GM21528 (cell line): ENCODE measurements at regions not wholly inside any gene's neighbourhood (a gene's known extent, or its start where the extent isn't known, plus 50 kb on each side); places are given as distances from the start of the nearest gene placed in this dataset.
"Not testable (repeated sequence)": the region's sequence is repeated elsewhere in the genome, so short reads cannot be mapped to it uniquely, and the experiment has no call there.

Source experiments
- ATAC-seq: cut with Tn5 transposase; IDR thresholded peaks from one replicate; pipeline ENCODE4 v1.9.1; 2021; ENCODE audit warnings: mild to moderate bottlenecking, moderate library complexity; ENCODE audit not compliant: unreplicated experiment, low FRiP score

DNA sequence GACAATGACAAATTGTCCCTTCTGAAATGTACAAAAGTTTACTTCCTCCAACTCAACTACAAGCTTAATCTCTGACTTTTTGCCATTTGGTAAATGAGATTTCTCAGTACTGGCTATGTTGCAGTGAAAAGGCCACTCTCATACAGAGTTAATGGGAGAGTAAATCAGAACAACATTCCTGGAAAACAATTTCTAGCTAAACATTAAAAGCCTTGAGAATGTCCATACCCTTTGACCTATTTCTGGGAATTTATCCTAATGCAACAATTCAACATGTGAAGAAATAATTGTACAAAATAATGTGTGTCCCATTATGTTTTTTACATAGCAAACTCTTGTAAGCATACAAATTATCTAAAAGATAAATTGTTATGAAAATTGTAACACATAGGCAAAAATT, 56.3 kb upstream of the SPEF2 start:
- ATAC-seq = no peak

GRCh38 chr5:35557748-35558147, 59.9 kb upstream of the SPEF2 start:
- no peak for ATAC-seq

GRCh38 chr5:35557199-35557598, 60.5 kb upstream of the SPEF2 start:
- ATAC-seq = no peak

- no peak for ATAC-seq
These were observed 63.6 kb upstream of the SPEF2 start for GRCh38 chr5:35554016-35554415.

GRCh38 chr5:35545190-35545589, 72.5 kb upstream of the SPEF2 start:
- ATAC-seq = no peak

- no peak for ATAC-seq
These were observed 74.3 kb upstream of the SPEF2 start for GRCh38 chr5:35543408-35543807.

DNA sequence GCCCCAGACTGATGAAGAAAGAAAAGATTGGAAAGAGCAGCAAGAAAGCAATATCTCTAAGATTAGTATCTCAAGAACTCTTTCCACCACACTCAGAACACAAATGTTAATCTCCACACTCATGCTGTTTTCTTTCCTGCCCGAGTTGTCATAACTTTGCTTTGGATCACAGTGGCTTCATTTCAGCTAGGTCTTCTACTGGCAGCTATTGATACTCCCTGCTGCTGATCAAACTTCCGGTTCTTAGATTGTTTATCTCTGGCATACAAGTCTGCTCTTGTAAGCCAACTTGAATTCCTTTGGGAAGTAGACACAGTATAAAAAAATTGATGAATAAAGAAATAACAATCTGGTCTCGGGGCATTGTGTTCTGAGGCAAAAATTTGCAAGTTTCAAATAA, 77.7 kb upstream of the SPEF2 start:
- no peak for ATAC-seq

DNA sequence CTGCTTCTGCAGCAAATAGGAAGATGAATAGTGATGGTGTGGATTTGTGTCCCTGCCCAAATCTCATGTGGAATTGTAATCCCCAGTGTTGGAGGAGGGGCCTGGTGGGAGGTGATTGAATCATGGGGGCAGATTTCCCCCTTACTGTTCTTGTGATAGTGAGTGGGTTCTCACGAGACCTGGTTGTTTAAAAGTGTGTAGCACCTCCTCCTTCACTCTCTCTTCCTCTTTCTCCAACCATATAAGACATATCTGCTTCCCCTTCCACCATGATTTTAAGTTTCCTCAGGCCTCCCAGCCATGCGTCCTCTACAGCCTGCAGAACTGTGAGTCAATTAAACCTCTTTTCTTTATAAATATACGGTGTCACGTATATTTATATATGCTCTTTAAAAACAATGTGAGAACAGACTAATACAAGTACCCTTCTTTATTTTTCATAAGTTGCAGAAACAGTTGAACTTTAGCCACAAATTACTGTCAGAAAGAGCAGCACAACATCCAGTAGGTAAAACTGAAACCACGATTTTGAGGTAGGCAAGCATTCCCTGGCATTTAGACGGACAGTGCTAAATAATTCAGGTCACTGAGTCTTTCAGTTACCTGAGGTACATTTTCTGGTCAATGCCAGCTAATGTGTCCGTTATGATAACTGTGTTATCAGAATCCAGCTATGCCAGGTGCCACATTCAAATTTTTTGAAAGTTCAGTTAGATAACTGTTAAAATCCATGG, 79.3 kb upstream of the SPEF2 start:
- no peak for ATAC-seq

DNA sequence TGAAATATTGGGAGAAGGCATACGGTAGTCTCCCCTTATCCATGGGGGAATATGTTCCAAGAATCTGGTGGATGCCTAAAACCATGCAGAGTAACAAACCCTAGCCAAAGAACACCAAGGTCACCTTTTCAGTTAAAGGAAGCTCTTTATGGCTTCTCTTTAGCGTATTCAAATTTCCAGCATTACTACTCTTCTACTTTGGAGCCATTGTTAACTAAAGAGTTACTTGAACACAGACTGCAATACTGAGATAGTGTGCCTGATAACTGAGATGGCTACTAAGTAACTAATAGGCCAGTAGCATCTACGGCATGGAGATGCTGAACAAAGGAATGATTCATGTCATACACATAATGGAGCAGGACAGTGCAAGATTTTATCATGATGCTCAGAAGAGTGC, 84.5 kb upstream of the SPEF2 start:
- no peak for ATAC-seq

GRCh38 chr5:35531553-35531952, 86.1 kb upstream of the SPEF2 start:
- not testable (repeated sequence) for ATAC-seq

DNA sequence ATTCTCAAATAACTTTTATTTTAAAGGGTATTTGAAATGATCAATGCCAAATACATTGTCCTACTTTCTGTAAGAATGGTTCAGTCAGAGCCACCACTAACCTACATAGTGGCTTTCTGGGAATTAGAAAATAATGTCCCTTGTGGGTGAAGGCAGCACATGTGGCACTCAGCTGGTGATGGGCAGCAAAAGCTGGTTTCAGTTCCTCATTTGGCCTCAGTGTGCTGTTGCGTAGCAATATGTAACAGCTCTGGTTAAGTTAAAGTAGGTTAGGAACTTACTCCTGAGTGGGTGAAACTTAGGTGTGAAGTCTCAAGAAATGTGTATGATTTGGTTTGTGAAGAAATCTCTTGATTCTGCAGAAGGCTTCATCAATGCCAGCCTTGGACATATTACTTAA, 99.6 kb upstream of the SPEF2 start:
- peak; percentile 97 for ATAC-seq

DNA sequence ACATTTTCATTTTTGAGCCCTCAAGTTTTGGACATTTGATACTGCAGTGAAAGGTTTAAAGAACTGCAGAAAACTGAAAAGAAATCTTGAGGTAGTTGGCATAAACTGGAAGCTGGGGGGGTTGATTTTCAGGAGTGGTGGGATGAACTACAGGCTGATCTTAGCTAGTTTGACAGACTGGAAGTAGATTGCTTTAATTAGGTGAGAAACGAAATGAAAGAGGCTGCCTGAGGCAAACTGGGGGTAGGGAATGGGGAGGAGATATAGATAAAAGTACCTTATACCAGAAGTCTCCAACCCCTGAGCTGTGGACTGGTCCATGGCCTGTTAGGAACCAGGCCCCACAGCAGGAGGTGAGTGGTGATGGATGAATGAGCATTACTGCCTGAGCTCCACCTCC, 101.4 kb upstream of the SPEF2 start:
- ATAC-seq = no peak

GRCh38 chr5:35513612-35514011, 104.1 kb upstream of the SPEF2 start:
- ATAC-seq = no peak

GRCh38 chr5:35502206-35502605, 115.5 kb upstream of the SPEF2 start:
- ATAC-seq = no peak

- no peak for ATAC-seq
These were observed 128.9 kb upstream of the SPEF2 start for GRCh38 chr5:35488791-35489190.

- ATAC-seq = no peak
These were observed 129.6 kb upstream of the SPEF2 start for GRCh38 chr5:35488055-35488454.

DNA sequence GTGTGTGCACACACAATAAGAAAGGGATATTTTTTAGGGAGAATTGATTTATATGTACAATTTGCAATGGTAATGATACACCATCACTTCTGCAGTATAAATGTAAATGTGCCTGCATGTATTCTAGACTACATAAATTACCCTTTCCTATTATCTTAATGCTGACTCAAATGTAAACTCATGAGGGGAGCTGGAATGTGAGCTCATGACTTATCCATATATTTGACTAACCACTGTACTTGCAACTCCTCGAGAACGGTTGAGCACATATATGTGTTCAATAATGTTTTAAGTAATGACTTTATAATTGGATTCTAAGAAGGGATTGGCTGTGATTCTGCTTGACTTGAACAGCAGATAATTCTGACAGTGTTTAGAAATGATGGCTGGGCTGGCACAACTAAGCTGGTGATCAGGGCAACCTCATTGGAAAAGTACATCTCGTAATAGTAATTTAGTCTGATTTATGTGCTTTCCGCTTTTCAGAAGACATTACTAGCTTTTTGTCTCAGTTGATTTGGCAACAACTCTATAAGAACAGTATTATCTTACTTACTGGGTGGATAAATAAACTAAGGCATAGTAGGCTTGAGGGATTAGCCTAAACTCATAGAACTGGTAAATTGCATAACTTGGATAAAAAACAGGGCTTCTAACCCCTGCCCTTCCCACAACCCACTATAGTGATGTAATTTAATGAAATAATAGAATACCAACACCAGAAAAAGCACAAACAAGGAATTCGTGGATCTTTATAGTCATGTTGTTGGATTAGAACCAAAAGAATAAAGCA, 130.2 kb upstream of the SPEF2 start:
- no peak for ATAC-seq

DNA sequence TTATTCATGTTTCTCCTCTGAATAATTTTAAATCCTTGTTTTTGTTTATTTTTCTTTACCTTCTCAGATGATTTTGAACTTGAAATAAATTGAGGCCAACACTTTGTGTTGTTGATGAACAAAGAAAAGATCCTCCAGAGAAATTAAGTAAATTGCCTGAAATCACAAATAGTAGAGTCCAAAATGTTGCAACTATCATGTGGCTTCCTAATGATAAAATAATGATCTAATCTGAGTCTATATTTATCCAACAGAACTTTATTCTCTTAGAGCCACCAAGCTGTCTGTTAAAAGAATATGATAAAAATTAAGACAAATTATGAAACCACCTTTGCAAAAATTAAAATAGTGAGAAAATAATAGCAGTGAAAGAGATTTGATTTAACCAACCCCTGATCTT, 132.2 kb upstream of the SPEF2 start:
- no peak for ATAC-seq

GRCh38 chr5:35484241-35484640, 133.4 kb upstream of the SPEF2 start:
- ATAC-seq = no peak

DNA sequence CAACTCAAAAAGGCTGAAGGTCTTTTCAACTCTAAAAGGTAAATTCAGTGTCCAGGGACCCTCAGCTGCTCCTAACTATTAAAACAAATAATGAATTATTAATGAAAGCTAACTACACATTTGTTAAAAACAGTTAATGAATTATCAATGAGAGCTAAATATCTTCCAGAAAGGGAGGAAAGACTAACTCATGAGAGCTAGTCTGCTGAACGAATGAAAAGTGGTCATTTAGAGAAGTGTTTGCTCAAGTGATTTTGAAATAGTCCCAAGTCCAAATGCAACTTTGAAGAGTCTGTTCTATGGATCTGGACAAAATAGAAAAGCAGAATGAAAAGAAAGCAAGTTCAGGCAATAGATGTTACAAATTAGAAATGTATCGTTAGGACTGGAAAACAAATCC, 133.9 kb upstream of the SPEF2 start:
- no peak for ATAC-seq

DNA sequence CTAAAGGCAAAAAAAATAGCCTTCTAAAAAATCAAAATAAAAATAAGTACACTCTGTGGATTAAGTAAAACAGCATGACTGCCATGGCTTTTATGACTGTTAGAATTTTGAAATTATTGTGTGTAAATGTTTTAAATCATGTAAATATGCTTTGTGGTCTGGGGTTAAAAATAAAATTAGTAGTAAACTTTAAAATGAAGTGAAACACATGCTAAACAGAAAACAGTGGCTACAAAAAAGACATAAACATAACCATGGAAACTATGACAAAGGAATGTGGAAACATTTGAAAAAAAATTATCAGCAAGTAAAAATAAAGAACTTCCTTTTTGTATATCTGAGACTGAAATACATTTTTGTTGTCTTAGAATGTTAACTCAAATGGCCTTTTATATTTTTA, 134.5 kb upstream of the SPEF2 start:
- ATAC-seq = no peak

DNA sequence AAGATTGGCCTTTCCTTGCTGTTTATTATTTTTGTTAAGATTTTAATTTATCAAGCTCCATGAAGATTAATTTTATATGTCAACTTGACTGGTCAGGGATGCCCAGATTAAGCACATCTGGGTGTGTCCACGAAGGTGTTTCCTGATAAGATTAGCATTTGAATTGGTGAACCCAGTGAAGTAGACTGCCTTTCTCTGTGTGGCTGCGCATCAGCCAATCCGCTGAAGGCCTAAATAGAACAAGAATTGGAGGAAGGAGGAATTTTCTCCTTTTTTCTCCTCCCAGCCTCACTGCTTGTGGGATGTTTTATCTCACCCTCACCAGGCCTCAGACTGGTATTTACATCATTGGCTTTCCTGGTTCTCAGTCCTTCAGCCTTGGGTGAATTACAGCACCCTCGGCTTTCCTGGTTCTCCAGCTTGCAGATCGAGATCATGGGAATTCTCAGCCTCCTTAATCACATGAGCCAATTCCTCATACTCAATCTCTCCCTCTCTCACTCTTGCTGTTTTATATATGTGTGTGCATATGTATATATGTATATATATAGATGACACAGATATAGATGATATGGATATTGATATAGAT, 135.4 kb upstream of the SPEF2 start:
- no peak for ATAC-seq
